CD4-positive, alpha-beta T cell treated with Interleukin-17A for 1 hour (primary cell): ENCODE measurements at regions not wholly inside any gene's neighbourhood (a gene's known extent, or its start where the extent isn't known, plus 50 kb on each side); places are given as distances from the start of the nearest gene placed in this dataset.

ENCODE experiments used
- DNase-seq: peaks from one replicate; pipeline ENCODE4 v3.0.0-alpha.2; 2020

DNA sequence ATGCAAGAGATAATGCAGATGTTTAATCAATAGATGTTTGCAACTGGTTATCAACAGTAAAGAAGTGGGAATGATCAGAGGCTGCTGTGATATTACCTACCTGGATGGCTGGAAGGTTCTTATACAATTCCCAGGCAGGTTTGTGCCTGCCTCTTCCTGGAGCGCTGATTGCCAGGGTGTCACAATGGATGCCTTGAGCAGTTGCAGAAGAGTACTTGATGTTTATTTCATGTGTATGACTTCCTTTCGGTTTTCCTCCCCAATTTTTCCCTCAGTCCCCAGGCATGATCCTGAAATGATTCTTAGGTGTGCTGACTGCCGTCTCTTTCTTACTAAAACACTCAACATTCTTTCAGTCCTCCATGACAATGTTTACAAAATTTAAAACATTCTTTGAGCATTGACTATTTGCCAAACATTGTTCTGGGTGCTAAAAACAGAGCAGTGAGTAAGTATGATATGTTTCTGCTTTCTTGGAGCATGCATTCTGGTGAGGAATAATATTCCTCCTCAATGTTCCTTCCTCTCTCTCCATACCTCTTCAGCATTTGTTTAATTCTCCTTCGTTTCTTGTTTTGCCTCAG is 416.6 kb upstream of the TRIB2 start:
- no peak for DNase-seq

DNA sequence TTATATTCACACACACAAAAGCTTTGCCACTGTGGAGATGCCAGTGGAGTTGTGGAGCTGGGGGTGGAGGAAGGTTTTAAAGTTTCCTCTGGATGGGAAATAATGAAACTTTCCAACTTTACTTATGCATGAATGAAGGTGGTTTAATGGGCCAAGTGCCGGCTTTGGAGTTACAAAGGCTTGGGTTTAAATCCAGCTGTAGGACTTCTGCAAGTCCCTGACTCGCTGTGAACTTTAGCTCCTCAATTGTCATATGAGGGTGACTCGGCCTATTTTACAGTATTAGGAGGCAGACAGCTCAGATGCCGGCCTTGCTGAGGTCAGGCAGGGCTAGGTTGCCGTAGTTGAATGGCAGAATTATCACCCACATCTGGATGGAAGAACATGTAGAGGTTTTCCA is 415.8 kb upstream of the TRIB2 start:
- no peak for DNase-seq

DNA sequence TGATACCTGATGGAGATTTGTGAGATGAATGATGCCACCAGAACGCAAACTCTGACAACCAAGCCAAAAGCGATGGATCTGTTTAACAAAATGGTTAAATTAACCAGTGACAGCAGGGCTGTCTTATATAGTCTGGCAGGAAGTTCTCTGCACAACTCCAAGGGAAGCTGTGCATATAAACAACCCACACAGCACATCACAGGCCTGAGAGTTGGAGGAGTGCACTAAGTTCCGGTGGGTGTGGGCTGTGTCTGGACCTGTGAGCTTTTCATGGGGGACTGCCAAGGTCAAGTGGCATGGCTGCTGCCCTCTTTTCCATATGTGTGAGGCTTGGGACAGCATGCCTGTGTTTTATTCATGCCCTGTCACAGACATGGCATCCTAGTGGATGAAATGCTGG is 414.6 kb upstream of the TRIB2 start:
- DNase-seq, result no peak

DNA sequence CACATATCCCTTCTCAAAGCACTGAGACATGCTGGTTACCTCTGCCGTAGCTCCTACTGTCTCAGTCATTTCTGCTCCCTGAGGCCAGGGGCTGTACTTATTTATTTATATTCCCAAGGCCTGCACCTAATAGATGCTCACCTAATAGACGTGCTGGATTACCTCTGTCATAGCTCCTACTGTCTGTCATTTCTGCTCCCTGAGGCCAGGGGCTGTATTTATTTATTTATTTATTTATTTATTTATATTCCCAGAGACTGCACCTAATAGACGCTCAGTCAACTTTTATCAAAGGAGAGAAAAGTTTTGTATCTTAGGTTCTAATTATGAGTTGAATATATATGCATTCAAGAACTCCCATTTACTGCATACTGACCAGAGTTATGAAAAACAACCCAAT is 414.0 kb upstream of the TRIB2 start:
- DNase-seq, result no peak

DNA sequence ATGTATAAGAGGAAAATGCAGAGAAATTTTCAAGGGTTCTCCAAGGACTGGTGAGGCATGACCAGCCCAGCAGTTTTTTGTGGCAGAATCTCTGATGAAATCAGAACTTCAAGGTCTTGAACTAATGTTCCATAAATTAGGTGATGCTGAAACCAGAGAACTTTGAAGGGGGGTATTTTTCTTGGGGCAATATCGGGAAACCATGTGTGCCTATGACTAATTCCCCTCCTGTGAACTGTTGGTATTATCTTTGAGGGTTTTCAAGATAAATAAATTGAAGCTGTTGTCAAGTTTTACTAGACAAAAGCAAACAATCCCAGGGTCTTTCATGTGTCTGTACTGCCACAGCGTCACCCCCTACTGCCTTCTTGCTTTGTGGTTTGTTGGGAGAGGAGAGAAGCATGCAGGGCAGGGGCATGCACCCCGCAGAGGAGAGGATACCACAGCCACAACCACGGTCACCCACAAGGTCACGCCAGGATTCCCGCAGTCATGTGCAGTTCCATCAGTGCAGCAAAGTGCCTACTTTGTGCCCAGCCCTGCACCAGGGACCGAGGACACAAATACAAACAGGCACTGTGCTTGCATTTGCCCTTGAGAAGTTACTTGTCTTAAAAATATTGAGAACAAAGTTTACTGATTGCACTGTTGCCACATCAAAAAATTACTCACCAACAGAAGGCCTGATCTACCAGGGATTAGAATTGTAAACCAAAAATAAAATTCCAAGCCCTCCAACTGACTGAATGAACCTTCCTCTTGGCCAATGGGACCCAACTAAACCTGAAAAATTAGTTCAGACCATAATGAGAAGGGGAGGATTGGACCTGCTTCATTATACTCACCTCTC is 413.3 kb upstream of the TRIB2 start:
- DNase-seq, result no peak

DNA sequence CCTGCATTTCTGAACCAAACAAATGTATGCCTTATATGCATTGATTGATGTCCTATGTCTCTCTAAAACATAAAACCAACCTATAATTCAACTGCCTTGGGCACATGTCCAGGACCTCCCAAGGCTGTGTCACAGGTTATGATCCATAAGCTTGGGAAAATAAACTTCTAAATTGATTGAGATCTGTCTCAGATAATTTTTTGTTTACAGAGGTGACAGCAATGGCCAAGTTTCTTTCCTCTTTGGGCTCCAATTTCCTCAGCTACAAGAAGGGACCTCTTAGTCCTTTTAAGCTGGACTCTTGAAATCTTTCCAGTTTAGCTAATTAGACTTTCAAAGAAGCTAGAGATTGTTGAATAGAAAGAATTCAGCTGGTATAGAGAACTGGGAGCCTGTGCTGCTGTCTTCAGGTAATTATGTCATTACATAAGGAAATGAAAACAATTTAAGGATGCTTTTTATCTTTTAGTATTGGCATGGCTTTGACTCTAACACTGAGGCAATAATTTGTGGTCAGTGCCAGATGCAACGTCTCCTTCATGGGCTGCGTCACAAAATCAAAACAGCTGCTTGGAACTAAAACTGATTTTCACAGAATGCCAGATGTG is 412.1 kb upstream of the TRIB2 start:
- no peak for DNase-seq

DNA sequence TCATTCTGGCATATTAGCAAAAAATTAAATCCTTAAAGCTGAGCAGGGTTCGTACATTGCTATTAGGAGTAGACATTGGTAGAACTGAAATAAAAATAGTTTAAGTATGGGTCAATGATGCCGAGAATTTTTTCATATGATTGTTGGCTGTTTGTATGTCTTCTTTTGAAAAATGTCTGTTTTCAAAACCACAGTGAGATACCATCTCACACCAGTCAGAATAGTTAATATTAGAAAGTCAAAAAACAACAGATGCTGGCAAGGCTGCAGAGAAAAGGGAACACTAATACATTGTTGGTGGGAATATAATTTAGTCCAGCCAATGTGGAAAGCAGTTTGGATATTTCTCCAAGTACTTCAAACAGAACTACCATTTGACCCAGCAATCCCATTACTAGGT is 410.8 kb upstream of the TRIB2 start:
- DNase-seq, result no peak

DNA sequence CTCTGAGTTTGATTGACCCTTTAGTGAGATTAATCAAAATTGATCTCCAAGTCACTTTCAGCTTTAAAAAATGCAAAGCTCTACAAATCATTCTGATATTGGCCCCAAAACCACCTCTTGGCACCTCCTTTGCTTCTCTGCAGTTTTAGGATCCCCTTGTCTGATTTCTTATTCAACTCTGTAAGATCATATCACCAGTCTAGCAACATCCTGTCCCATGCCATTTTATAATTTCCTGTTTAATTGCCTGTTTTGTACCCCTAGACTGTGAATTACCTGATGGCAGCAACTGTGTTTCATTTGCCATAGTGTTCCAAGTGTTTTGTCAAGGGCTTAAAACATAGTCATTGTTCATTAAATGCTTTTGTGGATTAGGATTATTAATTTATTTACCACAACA is 406.3 kb upstream of the TRIB2 start:
- no peak for DNase-seq

DNA sequence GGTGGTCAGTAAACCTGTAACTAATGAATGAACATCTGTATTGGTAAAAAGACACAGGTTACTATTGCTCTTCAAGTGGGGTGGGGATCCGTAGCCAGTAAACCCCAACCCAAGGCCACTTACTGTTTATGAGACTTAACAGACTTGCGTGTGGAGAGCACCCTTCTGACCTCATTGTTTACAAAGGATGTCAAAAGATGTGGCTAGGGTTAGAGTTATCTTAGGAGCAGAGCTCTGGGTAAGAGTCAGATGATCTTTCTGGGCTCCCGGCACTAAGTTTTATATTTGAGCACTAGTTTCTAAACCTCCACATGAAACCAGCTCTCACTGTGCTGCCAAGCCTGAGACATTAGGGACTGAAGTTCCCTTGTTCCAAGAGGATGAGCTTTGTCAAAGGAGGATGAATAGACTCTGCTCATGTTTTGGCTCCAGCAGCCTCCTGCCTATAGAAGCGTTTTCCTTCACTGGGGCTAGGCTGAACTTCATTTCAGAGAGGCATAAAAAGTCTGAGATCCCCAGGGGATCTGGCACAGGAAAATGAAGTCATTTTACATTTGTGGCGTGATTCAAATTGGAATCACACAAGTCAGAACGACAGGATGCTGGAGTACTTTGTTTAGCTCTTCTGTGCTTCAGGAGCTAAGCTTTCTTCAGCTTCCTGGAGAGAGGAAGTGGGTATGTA is 403.1 kb upstream of the TRIB2 start:
- DNase-seq, result no peak

DNA sequence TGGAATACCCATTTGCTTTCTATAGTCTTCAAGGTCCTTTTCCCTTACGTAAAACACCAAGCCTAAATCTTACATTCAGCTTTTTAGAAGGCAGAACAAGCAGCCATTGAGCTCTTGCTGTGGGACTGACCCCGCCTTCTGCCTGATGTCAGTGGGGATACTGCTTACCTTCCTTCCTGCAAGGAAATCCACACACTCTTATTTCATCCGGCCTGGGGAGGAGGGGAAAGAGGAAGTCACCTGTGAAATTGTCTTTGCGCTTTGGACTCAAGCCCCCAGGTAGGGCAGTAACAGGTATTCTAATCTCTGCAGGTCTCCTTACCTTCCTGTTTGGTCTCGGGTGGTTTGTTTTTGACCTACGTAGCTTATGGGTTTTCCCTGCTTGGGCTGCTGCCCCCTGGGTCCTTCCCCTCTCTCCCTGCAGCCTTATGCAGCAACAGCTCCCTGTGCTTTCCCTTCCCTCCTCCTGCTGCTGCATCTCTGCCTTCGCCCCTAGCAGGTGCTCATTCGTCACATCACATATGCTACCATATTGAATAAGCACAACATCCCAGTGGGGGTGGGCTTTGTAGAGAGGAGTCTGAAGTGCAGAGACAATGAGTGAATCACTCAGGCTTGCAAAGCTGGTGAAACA is 402.5 kb upstream of the TRIB2 start:
- no peak for DNase-seq

DNA sequence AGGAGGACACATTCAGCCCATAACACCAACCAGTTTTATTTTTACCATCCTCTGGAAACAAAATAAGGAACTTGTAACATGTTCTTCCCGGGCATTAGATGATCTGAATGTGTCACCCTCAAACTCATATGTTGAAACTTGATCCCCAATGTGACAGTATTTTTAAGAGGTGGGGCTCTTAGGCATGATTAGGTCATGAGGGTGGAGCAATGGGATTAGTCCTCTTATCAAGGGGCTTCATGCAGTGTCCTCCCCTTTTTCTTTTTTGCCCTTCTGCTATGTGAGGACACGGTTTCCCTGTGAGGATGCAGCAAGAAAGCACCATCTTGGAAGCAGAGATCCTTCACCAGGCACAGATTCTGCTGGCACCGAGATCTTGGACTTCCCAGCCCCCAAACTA is 401.5 kb upstream of the TRIB2 start:
- no peak for DNase-seq

DNA sequence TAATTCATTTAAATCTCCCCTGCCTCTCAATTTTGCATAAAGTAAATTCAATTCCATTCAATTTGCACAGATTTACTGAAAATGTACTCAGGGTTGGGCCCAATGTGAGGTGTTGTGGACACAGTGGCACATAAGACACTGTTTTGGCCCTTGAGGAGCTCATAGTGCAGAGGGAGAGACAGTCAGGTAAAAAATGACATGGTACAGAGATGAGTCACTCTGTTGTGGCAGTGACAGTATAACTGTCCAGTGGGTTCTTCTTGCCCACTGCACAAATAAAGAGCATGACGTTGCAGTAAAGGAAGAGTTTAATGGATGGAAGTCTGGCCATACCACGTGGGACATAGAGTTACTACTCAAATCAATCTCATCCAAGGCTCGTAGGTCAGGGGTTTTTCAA is 400.3 kb upstream of the TRIB2 start:
- no peak for DNase-seq

DNA sequence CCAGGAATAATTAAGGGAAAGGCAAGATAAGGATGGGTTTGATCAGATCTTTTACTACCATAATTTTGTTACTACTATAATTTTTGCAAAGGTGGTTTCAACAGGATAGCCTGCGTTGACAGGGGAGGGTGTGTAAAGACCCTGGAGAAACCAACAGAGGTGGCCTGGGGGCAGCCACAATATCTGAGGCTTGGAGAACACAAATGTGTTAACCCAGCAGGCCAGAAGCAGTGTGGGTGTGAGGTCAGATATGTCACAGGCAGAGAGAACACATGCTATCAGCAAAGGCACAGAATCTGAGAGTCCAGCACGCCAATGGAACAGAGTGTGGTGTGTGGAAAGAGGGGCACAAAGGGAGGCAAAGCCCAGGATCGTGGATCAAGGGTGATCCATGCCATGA is 399.4 kb upstream of the TRIB2 start:
- DNase-seq, result no peak

DNA sequence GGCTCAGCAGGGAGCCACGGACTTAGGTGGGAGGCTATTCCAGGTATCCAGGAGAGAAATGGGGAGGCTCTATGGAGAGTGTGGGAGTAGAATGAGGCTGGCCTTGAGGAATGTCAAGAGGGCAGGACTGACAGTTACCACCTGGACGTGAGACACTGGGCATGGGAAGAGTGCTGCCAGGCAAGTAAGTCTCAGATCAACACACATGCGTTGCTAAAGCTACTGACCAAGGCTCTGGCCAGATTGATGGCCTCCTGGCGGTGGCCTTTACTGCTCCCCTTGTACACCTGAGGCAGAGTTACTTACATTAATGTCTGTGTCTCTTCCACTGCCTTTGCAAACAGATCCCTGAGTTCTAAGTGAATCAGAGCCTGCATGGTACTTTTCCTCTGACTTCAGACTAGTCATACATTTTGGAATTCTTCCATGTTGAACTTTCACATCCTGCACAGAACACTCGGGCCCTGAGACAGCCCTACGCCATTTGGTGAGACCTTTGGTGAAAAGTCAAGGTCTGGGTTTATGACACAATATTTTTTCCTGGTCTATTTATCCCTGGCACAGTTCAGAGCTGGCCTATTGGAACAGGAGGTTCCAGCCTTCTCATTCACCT is 398.8 kb upstream of the TRIB2 start:
- DNase-seq, result no peak

DNA sequence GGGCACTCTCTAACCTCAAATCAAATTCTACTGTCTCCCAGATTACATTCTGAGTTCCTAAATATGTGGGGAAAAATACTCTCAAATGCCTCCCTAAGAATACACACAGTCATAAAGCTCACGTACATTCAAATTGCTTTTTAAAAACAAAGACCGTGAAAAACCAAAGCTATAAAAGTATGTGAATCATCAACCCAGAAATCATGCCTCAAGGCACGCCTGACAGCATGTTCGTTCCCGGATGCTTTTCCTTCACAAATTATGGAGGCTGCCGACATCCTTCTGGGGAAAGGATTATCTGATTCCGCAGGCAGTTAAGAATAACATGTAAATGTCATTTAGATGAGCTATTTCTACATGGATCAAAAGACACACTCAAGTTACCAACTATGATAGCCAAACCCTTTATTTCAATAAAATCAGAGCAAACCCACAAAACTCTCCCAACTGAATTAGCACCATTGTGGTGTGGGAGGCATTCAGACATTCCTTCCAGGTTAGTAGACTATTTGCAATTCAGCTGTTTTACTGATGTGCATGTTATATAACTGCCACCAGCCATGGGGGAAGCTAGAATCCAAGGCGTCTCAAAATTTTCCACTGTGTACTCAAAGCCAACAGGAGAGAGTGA is 398.2 kb upstream of the TRIB2 start:
- DNase-seq, result no peak

DNA sequence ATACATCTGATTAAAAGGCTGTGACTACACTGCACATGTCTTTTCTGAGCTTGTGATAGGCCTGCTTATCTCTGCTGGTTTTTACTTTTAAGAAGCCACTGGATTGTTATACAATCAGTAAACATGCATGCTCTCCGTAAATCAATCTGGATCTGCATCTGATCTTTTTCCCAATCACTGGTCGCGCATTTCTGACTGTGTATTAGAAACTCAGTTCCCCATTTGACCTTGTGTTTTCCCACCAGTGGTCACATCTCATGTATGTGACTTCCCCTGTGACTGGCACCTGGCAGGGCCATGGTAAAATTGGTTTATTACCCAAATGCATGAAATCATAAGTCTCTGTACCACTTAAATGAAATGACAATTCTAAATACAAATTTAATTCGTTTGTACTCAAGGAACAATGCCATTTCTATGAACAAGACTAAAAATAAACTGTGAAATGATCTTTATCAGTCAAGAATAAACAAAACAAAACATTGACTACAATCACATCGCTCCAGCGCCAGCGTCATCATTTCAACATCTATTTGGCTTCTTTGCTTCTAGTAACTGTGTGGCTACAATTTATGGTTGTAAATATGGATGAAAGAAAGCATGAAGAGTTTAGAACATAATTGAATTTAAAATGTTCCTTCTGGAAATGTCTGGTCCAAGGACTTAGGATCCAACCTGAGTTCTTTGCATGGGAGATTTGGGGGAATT is 396.6 kb upstream of the TRIB2 start:
- no peak for DNase-seq

DNA sequence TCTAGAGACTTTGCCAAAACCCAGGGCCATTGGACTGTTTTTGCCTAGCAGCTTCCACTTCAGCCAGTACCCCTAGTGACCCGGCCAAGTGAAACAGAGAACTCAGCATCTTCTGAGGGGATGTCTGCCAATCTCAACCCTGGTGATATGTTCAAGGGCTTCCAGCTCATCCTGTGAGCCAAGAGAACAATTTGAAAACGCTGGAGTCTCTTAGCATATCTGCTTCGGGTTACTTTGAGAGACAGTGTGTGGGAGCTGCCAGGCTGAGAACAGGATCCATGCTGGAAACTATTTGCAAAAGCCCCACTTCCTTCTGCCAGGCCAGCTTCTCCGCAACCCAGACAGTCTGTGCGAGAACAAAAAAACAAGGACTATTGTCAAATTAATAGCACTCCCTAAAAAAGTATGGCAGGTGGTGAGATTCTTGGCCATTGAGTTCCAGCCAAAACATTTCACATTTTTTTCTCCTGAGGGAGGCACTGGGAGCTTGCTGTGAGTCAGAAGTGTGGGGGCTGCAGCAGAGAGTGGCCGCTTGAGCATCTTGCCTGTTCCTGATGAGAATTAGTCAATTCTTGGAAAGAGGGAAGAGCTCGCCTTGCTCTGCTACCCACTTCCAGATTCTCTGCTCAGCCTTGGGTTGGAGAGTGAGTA is 395.6 kb upstream of the TRIB2 start:
- DNase-seq, result no peak

DNA sequence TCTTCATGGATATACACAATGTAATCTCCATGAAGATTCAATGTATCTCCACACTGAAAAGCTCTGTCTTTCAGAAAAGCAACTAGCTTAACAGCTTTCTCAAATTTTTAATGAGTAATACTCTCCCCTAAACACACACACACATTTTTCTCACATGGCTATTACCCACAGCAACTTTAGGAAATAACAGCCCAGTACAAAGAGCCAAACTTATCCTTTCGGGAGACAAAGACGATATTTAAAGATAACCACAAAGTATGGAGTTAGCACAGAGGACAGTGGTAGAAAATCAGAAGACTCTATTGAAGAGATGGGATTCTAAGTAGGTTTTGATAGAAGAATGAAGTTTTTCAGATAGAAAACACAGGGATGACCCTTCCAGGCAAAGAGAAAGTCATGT is 394.9 kb upstream of the TRIB2 start:
- no peak for DNase-seq

DNA sequence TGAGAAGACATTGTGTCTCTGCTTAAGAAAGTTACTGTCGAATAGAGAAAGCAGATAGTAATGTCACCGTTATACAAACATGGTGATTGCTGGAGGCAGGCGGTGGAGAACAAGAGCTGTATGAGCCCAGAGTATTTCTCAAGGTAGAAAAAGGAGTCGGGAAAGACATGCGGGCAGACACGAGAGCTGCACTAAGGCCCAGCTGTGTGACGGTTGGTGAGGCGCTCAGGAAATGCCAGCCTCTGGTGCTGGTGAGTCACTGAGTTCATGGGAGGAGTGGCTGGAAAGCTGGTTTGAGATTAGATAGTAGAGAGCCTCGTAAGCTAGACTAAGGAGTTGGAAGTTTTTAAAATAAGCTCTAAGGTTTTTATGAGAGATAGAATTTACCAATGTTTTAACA is 390.9 kb upstream of the TRIB2 start:
- no peak for DNase-seq

DNA sequence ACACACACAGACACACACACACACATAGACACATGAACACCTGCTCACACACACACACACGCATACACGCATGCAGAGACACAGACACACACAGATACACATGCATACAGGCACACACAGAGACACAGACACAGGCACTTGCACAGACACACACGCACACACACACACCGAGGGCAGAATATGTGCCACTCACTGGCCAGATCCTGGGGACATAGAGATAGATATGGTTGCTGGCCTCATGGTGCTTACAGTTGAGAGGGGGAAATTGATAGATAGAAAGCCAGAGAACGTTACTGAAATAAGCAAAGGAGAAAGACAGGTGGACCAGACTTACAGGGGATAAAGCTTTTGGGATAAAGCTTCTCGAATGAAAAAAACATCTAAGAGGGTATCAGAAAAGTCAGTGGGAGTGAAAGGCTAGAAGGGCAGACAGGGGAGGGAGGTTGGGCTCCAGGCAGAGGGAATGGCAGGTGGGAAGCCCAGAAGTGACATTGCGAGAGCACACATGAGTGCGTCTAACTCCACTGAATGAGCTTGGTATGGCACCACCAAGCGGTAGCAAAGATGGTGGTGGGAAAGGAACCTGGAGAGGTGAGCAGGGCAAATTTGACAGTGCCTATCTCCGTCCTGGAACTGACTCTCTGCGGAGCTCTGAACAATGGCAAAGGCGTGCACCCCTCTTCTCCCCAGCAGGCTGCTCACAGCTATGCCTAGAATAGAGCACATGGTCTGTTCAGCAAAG is 390.1 kb upstream of the TRIB2 start:
- DNase-seq, result peak; percentile 15

DNA sequence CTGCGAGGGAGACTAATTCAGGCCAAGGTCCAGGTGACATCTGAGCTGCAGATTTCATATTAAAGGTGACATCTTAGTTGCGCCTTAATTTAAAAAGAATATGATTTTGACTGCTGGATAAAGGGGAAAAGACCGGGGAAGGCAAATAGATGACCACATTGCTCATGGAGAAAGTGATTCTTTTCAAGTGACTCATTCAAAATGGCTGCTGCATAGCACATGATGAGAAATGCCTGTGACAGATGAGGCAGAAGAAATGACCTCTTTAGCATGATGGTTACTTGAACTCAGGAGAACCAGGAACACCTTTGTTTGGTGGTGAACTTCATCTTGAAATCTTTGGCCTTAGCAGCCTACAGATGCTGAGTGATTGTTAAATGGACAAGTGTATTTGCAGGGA is 385.8 kb upstream of the TRIB2 start:
- no peak for DNase-seq
